Activated CD8-positive, alpha-beta memory T cell treated with anti-CD3 and anti-CD28 coated beads, Interleukin-2, amount 50 U/mL, for 4 hours (primary cell): ENCODE measurements at regions not wholly inside any gene's neighbourhood (a gene's known extent, or its start where the extent isn't known, plus 50 kb on each side); places are given as distances from the start of the nearest gene placed in this dataset.

Source experiments
- DNase-seq: peaks from one replicate; pipeline ENCODE4 v3.0.0-alpha.2; 2020

DNA sequence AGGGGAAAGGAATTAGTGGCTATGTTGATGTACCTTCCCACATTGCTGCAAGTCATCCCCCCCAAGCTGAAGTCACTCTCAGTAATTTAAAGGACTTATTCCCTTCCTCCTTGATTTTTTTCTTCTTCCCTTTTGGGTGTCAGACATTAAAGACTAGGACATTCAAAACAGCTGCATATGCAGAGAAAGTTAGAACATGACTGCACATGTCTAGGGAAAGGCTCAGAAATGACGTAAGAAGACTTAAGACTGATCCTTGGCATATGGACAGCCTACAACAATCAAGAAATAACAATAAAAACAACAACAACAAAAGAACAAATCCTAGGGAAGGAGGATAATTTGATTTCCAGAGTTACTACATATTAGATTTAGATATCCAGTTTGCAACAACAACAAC lies 997.5 kb downstream of the TLE4 start:
- no peak for DNase-seq

DNA sequence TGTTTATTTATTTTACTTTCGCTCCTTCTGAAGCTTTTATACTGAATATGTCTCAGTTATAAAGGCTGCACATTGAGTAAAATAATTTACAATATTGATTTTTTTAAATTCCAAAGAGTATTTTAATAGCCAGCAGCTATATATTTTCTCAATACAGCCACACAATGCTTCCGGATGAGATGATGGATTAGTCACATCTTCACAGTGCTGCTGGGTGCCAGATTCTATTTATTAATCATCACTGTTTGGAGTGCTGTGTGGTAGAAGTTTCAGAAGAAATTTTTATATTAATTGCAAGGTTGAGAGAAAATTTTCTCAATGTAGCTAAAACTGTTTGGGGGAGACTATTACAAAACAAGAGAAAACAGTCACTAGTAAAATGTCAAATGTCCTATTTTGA lies 989.8 kb downstream of the TLE4 start:
- no peak for DNase-seq

DNA sequence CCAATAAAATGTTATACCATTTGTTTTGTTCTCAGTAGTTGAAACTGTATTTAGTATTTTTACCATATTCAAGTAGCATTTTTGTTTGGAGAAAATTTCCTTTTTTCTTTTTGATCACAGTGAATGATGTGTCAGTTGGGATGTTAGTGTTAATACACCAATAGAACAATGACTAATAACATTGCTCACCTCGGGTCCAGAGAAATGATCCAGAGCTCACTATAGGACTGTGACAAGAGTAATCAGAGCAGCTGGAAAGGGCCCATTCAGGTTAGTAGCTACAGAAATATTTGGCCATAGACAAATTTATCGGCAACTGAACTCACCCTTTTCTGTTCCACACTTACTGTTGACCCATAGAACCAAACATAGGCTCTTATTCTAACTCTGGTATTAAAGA lies 989.2 kb downstream of the TLE4 start:
- DNase-seq: no peak

- DNase-seq: no peak
These were observed 985.5 kb downstream of the TLE4 start for GRCh38 chr9:80557256-80557655.

GRCh38 chr9:80556631-80557030 lies 984.9 kb downstream of the TLE4 start:
- no peak for DNase-seq

DNA sequence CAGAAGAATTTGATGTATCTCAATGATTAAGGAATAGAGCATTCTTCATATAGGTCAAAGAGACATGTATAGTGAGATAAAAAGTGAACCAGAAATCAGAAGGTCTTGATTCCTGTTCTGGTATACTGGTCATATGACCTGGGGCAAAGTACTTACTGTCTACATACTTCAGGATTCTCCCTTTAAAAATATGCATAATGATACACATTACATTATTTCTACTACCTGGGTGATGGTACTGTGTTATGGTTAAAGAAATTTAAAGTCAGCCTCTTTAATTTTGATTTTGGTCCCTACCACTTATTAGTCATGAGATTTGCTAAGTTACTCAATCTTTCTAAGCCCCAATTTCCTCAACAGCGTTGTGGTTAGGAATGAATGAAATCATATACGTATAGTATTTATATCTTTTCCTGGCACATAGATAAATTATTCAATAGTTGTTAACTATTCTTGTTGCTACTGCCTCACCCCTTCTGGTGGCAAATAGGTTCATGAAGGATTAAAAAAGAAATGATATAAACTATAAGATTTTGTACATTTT lies 984.1 kb downstream of the TLE4 start:
- no peak for DNase-seq

DNA sequence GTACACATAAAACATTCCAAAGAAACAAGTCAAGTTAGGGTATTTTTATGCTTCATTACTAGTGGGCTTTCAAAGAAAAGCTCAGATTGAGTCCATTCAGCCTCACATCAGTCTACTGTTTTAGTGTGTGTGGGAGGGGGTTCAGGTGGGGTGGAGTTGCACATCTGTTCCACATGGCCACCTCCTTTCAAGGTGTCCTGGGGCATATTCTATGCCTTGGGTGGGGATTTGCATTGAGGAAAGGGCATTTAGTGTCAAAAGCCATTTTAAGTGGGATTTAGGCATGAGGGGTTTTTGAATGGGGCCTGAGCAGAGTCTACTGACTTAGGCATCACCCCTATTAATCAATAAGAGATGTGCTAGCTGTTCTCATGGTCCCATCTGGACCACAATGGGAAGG lies 983.1 kb downstream of the TLE4 start:
- DNase-seq: no peak

DNA sequence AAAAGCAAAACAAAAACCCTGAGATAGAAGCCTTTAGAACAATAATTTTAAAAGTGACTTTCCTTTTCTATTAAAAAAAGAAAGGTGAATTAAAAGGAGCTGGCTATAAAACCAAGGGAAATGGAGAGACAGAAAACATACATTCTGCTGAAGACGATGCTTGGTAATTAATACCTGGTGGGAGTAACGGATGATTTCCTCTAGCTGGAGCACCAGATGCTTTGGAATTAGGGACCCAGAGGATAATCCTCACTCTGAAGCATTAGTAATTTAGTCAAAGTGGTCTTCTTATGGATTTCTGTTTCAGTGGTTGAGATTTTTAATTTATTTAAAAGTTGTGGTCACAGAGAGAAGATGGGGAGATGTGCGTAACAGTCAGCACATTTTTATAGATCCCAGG lies 982.5 kb downstream of the TLE4 start:
- no peak for DNase-seq

DNA sequence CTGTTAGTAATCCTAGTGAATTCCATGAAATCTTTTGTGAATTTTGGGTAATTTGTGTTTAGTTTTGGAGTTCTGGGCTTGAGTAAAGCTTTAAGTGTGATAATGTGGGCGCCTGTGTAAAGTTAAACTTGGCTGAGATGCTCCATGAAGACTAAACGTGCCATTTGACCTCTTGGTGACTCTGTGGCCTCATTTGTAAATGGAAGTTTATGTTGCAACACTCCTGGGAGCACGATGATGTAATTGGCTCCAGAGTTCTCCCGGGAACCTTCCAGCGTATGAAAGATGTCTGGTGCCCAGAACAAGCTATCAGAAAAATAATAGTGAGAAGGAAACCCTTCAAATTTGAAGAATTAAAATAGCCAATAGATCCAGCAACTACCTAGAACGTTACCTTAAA lies 981.2 kb downstream of the TLE4 start:
- no peak for DNase-seq

DNA sequence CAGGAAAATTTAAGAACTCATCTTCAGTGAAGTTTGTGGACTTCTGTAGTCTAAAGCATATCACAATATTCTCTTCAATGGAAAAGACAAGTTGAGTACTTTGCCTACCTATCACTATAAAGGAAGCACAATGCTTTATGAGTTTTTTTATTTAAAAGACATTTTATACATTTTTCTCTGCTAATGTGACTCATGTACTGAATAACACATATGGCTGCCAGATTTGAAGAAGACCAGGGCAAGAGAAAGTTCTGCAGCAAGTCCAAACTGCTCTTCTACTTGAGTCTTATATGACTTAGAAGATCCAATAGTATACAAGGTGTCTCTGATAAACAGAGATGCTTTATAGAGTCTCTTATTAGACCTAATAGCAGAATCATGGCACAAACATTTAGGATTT lies 978.4 kb downstream of the TLE4 start:
- DNase-seq: no peak

- no peak for DNase-seq
These were observed 975.8 kb downstream of the TLE4 start for GRCh38 chr9:80547613-80548012.

- no peak for DNase-seq
These were observed 968.6 kb downstream of the TLE4 start for GRCh38 chr9:80540387-80540786.

GRCh38 chr9:80538976-80539375 lies 967.2 kb downstream of the TLE4 start:
- DNase-seq: no peak

DNA sequence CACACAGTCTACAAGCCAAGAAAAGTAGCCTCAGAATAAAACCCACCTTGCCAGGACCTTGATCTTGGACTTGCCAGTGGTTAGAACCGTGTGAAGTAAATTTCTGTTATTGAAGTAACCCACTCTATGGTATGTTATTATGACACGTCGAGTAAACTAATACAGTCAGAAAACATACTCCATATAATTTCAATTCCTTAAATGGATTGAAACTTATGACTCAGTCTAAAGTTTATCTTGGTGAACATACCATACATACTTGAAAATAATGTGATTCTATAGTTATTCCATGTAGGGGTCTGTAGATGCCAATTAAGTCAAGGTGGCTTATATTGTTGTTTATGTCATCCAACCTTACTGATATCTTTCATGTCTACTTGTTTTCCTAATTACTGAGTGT lies 950.7 kb downstream of the TLE4 start:
- no peak for DNase-seq

DNA sequence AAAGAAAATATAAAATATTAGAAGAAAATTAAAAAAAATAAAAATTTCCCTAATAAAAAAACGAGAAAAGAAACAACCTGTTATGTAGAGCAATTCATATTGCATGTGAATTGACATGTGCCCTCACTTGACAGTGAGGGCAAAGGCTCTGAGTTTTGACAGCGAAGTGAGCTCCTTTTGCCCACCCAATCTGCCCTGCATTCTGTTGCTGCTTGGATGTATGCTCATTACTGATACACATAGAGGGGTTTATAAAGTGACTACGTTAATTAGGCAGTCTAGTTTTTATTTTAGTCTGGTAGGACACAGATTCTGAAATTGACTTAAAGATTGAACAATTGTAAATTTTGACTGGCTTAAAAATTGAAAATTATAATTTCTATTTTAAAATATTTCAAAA lies 949.4 kb downstream of the TLE4 start:
- DNase-seq: no peak

DNA sequence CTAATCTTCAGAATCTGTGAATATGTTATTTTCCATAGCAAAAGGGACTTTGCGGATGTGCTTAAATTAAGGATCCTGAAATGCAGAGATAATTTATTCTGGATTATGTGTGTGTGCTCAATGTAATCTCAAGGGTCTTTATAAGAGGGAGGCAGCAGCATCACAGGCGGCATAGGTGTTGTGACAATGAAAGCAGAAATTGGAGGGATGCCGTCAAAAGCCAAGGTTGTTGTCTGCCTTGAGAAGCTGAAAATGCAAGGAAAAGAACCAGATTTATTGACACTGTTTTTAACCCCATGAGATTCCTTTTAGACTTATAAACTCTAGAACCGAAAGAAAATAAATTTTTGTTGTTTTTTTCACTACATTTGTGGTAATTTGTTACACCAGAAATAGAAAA lies 948.5 kb downstream of the TLE4 start:
- DNase-seq: no peak

- no peak for DNase-seq
These were observed 946.7 kb downstream of the TLE4 start for GRCh38 chr9:80518441-80518840.

DNA sequence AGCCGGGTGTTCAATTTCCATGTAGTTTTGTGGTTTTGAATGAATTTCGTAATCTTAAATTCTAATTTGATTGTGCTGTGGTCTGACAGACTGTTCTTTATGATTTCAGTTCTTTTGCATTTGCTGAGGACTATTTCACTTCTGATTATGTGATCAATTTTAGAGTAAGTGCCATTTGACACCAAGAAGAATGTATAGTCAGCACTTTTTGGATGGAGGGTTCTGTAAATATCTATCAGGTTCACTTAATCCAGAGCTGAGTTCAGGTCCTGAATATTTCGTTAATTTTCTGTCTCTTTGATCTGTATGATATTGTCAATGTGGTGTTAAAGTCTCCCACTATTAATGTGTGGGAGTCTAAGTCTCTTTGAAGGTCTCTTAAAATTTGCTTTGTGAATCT lies 944.9 kb downstream of the TLE4 start:
- no peak for DNase-seq

DNA sequence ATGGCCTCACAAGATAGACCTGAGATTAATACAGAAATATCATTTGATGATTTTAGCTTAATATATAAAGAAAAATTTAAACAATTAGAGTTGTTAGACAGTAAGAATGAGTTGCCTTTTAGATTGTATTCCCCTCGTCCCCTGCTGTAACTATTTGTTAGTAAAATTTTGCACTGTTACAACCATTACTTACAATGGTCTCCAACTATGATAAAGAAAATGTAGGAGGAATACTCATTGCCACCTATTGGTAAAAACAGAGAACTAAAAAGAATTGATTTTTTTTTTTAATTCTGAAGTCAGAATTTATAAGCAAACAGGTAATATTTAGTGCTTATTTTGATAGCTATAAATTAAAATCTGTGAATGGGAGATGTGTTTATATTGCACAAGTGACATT lies 937.6 kb downstream of the TLE4 start:
- DNase-seq: no peak

- DNase-seq: no peak
These were observed 935.8 kb downstream of the TLE4 start for GRCh38 chr9:80507611-80508010.

DNA sequence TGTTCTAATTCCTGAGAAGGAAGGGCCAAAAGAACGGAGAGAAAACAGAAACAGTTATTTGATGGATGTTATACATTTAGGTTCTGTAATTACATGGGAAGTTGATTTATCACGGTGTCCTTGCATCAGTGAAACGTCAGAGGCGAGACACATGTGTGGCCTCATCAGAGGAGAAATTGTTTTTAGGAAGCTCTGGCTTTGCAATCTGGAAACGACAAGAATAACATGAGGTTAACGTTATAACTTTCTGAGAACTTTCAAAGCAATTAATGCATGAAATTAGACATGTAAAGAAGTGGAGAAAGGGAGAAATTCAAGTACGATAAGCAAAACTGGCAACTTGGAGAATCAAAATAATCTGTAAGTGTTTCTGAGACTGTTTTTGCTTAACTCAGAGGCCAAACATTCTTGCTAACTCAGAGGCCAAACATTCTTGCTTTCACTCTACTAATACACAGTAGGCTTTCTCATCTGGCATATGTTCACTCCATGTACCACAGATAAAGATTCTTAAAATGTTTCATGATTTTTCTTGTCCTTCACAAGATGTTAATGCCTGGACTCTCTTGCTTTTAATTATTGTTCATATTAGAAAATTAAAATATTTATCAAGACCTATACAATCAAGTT lies 933.0 kb downstream of the TLE4 start:
- DNase-seq: no peak

- DNase-seq: no peak
These were observed 932.0 kb downstream of the TLE4 start for GRCh38 chr9:80503671-80504281.

DNA sequence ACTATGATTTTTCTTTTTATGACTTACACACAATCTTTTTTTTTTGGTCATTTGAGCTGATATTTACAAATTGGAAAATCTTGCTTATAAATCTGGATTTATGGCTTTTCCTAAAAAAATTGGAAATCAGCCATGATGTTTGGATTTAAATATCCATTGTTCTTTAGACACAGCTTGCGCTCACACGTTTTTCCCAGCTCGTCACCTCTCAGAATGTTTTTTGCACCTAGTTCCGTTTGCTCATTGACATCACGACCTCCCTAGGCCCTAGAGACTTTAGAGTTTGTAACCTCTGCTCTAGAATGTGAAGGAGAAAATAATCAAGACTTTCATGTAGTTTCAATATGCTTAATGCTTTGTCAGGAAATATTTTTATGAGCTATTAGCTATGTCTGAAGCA lies 930.5 kb downstream of the TLE4 start:
- DNase-seq: no peak

DNA sequence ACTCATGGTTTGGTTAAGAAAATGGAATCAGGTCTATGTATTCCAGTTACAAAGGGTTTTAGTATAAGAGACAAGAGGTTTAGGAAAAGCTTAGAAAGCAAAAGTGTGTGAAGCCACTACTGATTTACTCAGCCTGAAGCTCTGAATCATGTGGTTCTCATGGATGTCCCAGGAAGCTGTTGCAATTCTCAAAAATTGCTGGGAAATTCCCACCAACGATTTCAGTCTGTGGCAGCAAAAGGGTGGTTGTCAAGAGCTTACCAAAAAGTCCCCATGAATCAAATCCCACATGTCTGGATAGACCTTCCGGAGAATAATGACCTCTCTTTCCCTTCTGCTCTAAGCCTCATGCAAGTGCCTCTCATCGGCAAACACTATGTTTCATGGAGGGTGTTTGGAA lies 929.9 kb downstream of the TLE4 start:
- DNase-seq: no peak

DNA sequence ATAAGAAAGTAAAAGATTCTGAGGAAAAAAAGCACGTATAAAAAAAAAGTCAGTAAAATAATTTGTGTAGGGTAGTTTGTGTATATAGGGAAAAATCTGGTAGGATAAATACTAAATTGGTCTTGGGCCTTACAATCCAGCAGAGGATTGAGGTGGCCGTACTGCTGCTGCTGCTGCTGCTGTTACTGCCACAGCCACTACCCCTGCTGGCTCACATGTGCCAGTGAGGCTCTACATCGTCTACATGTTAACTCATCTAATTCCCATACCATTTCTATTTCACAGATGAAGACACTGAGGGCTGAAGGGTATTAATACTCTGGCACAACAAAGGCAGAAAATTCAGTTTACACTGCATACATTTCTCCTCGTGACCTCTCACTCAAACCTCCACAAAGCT lies 928.5 kb downstream of the TLE4 start:
- no peak for DNase-seq
